Keratinocyte (primary cell): ENCODE measurements at regions not wholly inside any gene's neighbourhood (a gene's known extent, or its start where the extent isn't known, plus 50 kb on each side); places are given as distances from the start of the nearest gene placed in this dataset.

Experiments used
- DNase-seq: peaks from one replicate; pipeline ENCODE4 v3.0.0-alpha.2; 2011; ENCODE audit warnings: low read depth, missing footprints, low spot score
- FAIRE-seq: peaks from 2 replicates; lab custom pipeline; 2011; peaks lifted over from hg19 to GRCh38; lab: Jason Lieb, UNC
- H2AFZ ChIP-seq: 2 replicates; pipeline ENCODE4 v1.6.0; 2012; ENCODE audit warnings: low read length, control low read depth, inconsistent platforms; ENCODE audit not compliant: control insufficient read depth
- H3K27ac ChIP-seq: 2 replicates; pipeline ENCODE4 v1.5.1; 2011; ENCODE audit warnings: low read length; ENCODE audit not compliant: control insufficient read depth, insufficient read depth
- H3K27me3 ChIP-seq: 3 replicates; pipeline ENCODE4 v1.6.0; 2011; ENCODE audit warnings: low read length; ENCODE audit not compliant: control insufficient read depth, insufficient read depth; ENCODE audit errors: extremely low read depth
- H3K36me3 ChIP-seq, 2 experiments: 2 replicates in 1 of 2; 3 replicates in 1 of 2; pipeline ENCODE4 v1.5.1; 2011; ENCODE audit warnings: low read length in 2 of 2, mild to moderate bottlenecking in 1 of 2; ENCODE audit not compliant: control insufficient read depth in 2 of 2, insufficient read depth in 2 of 2; ENCODE audit errors: extremely low read depth in 1 of 2
- H3K4me1 ChIP-seq: 3 replicates; pipeline ENCODE4 v1.5.1; 2011; ENCODE audit warnings: low read length; ENCODE audit not compliant: control insufficient read depth, insufficient read depth; ENCODE audit errors: extremely low read depth
- H3K4me2 ChIP-seq: 3 replicates; pipeline ENCODE4 v1.6.0; 2011; ENCODE audit warnings: low read depth, low read length; ENCODE audit not compliant: control insufficient read depth, insufficient read depth; ENCODE audit errors: extremely low read depth
- H3K4me3 ChIP-seq, 3 experiments: fragments of 200-600 bp in 1 of 3; sonication (generic) in 1 of 3; 2 replicates in 2 of 3; 3 replicates in 1 of 3; pipeline ENCODE4 v1.5.1; 2011 to 2016; ENCODE audit warnings: low read length in 3 of 3, mild to moderate bottlenecking in 3 of 3, control low read depth in 2 of 3, inconsistent platforms in 1 of 3, low read depth in 1 of 3, mixed read lengths in 1 of 3, mixed run types in 1 of 3, moderate library complexity in 1 of 3; ENCODE audit not compliant: control insufficient read depth in 2 of 3, insufficient read depth in 2 of 3; ENCODE audit errors: extremely low read depth in 1 of 3
- H3K79me2 ChIP-seq: 2 replicates; pipeline ENCODE4 v1.6.0; 2012; ENCODE audit warnings: low read length; ENCODE audit not compliant: control insufficient read depth, insufficient read depth
- H3K9ac ChIP-seq: 3 replicates; pipeline ENCODE4 v1.6.0; 2011; ENCODE audit warnings: low read length; ENCODE audit not compliant: control insufficient read depth, insufficient read depth; ENCODE audit errors: extremely low read depth
- H3K9me1 ChIP-seq: 3 replicates; pipeline ENCODE4 v1.6.0; 2011; ENCODE audit warnings: low read length; ENCODE audit not compliant: control insufficient read depth, insufficient read depth; ENCODE audit errors: extremely low read depth
- H3K9me3 ChIP-seq: 2 replicates; pipeline ENCODE4 v1.5.1; 2012; ENCODE audit warnings: low read depth, low read length; ENCODE audit not compliant: control insufficient read depth
- H4K20me1 ChIP-seq: 3 replicates; pipeline ENCODE4 v1.6.0; 2011; ENCODE audit warnings: low read length; ENCODE audit not compliant: control insufficient read depth, insufficient read depth; ENCODE audit errors: extremely low read depth
- EZH2 ChIP-seq: IDR thresholded peaks from one replicate; pipeline ENCODE4 v1.6.1; 2012; ENCODE audit warnings: inconsistent platforms, mild to moderate bottlenecking, low read length, moderate library complexity
- dilution Hi-C: fragments of 300-500 bp; cut with MboI; formaldehyde crosslinking; loops from one replicate; pipeline ENCODE4 v1.7.0; 2020; ENCODE audit warnings: low sequenced_read_pairs; ENCODE audit not compliant: extremely low pct_ligation_motif_present
- TF ChIP-seq, protein P1 (sequence below), 3 experiments: IDR thresholded peaks in 1 of 3; conservative IDR thresholded peaks in 1 of 3; optimal IDR thresholded peaks in 1 of 3; 2 replicates in 2 of 3; 3 replicates in 1 of 3; pipeline versions ENCODE3 to v1.5.1; 2011; ENCODE audit warnings: low read length in 3 of 3, mild to moderate bottlenecking in 3 of 3, moderate library complexity in 2 of 3, control low read depth in 1 of 3, inconsistent platforms in 1 of 3; ENCODE audit not compliant: insufficient read depth in 2 of 3; ENCODE audit errors: extremely low read depth in 1 of 3

DNA sequence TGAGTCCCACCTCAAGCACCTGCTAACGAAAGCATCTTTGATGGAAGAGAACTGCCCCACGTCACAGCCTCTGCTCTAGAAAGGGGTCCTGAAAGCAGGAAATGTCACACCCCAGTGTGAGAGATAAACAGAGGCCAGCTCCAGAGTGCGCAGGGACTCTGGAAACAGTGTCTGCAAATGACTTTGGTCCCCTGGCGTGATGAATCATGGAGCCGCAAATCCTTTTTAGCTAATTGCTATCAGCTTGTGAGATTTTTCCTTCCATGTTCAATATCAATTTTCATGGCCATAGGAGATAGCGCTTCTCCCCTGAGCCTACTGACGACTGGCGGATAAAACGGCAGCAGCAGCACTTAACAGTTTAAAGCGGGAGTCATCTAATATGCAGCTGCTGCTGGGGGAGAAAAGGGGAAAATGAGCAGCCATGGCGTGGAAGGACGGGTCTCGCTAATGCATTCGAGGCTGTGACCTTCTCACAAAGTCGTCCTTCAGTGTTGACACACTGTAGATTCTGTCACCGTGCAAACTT, 209.6 kb upstream of the IRX1 start:
- Histone ChIP-seq H3K27me3 (no peaks in the 10 kb centered on the region), H3K9me3 (peaks cover 5% of the 10 kb centered on the region), H3K79me2 (no peaks in the 10 kb centered on the region), H3K36me3 (no peaks in the 10 kb centered on the region), H2AFZ (no peak overlapping the region), H3K27ac (no peak overlapping the region), H3K9me1 (no peaks in the 10 kb centered on the region), H3K4me3 (no peak overlapping the region), H3K9ac (no peak overlapping the region), H3K4me1 (no peaks in the 10 kb centered on the region), H3K4me2 (no peak overlapping the region), H4K20me1 (no peaks in the 10 kb centered on the region)
- dilution Hi-C loops: no loop called here
- TF ChIP-seq EZH2: no peak
- TF ChIP-seq, protein P1, sequence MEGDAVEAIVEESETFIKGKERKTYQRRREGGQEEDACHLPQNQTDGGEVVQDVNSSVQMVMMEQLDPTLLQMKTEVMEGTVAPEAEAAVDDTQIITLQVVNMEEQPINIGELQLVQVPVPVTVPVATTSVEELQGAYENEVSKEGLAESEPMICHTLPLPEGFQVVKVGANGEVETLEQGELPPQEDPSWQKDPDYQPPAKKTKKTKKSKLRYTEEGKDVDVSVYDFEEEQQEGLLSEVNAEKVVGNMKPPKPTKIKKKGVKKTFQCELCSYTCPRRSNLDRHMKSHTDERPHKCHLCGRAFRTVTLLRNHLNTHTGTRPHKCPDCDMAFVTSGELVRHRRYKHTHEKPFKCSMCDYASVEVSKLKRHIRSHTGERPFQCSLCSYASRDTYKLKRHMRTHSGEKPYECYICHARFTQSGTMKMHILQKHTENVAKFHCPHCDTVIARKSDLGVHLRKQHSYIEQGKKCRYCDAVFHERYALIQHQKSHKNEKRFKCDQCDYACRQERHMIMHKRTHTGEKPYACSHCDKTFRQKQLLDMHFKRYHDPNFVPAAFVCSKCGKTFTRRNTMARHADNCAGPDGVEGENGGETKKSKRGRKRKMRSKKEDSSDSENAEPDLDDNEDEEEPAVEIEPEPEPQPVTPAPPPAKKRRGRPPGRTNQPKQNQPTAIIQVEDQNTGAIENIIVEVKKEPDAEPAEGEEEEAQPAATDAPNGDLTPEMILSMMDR (optimal IDR thresholded peaks at IDR 0.05 in 1 of 3, IDR thresholded peaks at IDR 0.05 in 1 of 3, conservative IDR thresholded peaks at IDR 0.05 in 1 of 3; ENCODE audit: extremely low read depth in 1 of 3, insufficient read depth in 2 of 3, low read length in 3 of 3): no peak
- DNase-seq: no peak
- no peak for FAIRE-seq

DNA sequence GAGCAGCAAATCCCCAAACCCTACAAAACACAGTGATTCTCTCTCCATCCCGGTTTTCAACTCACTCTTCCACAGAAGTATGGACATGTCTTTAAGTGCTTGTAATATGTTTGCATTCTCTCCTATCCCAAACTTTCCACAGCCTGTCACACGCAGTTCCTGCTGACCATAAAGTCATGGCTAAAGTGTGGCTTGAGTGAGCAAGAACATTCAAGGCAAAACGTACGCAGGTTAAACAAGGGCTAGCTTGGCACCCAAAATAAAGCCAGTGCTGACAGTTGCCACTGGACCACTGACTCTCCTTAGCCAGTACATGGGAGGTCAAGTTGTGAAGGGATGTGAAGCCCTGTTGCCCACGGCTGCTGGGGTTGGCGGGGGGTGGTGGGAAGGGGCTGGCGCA, 211.1 kb upstream of the IRX1 start:
- H3K27me3 ChIP-seq: no peaks in the 10 kb centered on the region

More for the DNA sequence above, 211.1 kb upstream of the IRX1 start:
- dilution Hi-C loops: no loop called here
- Histone ChIP-seq H3K79me2 (no peaks in the 10 kb centered on the region), H3K9me1 (no peaks in the 10 kb centered on the region), H2AFZ (no peak overlapping the region), H3K9me3 (peaks cover 5% of the 10 kb centered on the region), H4K20me1 (no peaks in the 10 kb centered on the region), H3K4me1 (no peaks in the 10 kb centered on the region), H3K27ac (no peak overlapping the region), H3K36me3 (no peaks in the 10 kb centered on the region), H3K9ac (no peak overlapping the region), H3K4me3 (no peak overlapping the region), H3K4me2 (no peak overlapping the region)
- FAIRE-seq (no peak), DNase-seq (no peak)
- TF ChIP-seq, protein P1 (optimal IDR thresholded peaks at IDR 0.05 in 1 of 3, IDR thresholded peaks at IDR 0.05 in 1 of 3, conservative IDR thresholded peaks at IDR 0.05 in 1 of 3; ENCODE audit: extremely low read depth in 1 of 3, insufficient read depth in 2 of 3, low read length in 3 of 3): no peak
- no peak for TF ChIP-seq EZH2
